ENCODE measurements at regions not wholly inside any gene's neighbourhood (a gene's known extent, or its start where the extent isn't known, plus 50 kb on each side); places are given as distances from the start of the nearest gene placed in this dataset.

DNA sequence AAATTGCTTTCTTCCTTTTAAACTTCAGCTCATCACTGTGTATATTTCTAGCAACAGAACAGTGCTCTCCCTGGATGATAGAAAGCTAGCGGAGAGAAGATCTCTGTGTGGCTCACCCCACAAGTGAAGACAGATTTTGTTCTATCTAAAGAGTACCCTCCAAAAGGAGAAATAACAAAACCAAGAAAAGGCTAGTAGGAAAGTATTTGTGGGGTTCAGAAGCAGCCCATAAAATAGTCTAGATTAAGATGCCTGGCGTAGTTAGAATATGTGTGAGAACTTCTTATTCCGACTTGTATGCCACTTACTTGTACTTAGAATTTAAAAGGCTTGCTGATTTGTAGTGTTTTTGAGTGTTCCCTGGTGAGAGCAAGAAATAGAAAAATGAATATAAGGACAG lies 214.9 kb upstream of the IL12A start:
- Histone ChIP-seq H3K9ac (ENCODE audit: low read depth in 2 of 2, low read length in 2 of 2) (no peak overlapping the region), H3K27ac (no peak overlapping the region), H3K27me3 (no peaks in the 10 kb centered on the region), H3K4me1 (no peaks in the 10 kb centered on the region), H3K36me3 (no peaks in the 10 kb centered on the region), H3K4me3 (no peak overlapping the region), H3K9me3 (no peaks in the 10 kb centered on the region)
- TF ChIP-seq, protein P1, sequence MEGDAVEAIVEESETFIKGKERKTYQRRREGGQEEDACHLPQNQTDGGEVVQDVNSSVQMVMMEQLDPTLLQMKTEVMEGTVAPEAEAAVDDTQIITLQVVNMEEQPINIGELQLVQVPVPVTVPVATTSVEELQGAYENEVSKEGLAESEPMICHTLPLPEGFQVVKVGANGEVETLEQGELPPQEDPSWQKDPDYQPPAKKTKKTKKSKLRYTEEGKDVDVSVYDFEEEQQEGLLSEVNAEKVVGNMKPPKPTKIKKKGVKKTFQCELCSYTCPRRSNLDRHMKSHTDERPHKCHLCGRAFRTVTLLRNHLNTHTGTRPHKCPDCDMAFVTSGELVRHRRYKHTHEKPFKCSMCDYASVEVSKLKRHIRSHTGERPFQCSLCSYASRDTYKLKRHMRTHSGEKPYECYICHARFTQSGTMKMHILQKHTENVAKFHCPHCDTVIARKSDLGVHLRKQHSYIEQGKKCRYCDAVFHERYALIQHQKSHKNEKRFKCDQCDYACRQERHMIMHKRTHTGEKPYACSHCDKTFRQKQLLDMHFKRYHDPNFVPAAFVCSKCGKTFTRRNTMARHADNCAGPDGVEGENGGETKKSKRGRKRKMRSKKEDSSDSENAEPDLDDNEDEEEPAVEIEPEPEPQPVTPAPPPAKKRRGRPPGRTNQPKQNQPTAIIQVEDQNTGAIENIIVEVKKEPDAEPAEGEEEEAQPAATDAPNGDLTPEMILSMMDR (IDR thresholded peaks at IDR 0.05): no peak
- intact Hi-C loops (cut with DNase I): no loop called here
- DNase-seq: no peak

DNA sequence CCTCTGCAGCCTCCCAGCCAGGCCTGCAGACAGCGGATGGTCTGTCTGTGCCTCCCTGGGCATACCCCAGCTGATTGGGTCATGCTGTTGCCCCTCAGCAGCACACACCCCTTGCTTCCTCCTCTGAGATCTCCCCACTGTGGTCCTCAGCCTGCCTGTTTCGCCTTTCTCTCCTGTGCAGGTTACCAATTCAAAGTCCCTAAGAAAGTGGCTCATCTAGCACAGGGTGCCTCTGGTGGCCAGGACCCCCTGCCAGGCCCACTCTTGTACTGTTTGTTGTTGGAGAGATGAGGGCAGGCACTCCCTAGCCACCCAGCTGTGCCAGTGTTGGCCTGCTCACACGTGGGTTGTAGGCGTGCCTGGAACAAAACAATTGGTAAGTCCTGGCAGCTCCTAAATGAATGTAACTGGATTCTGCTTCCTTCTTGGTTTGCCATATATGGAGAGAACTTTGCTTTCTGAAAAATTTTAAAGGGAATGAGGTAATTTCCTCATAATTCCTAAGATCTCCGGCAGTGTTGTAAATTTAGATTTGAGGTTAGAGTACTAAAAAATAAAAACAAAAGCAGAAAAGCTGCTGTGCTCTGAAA lies 213.2 kb upstream of the IL12A start:
- no peaks in the 10 kb centered on the region for H3K27me3 ChIP-seq
- TF ChIP-seq, protein P1 (IDR thresholded peaks at IDR 0.05): no peak
- H3K36me3 ChIP-seq: no peaks in the 10 kb centered on the region
- DNase-seq: no peak
- H3K4me3 ChIP-seq: no peak overlapping the region
- no peaks in the 10 kb centered on the region for H3K9me3 ChIP-seq
- no peaks in the 10 kb centered on the region for H3K4me1 ChIP-seq
- H3K27ac ChIP-seq: no peak overlapping the region
- H3K9ac ChIP-seq (ENCODE audit: low read depth in 2 of 2, low read length in 2 of 2): no peak overlapping the region
- intact Hi-C loops (cut with DNase I): no loop called here

DNA sequence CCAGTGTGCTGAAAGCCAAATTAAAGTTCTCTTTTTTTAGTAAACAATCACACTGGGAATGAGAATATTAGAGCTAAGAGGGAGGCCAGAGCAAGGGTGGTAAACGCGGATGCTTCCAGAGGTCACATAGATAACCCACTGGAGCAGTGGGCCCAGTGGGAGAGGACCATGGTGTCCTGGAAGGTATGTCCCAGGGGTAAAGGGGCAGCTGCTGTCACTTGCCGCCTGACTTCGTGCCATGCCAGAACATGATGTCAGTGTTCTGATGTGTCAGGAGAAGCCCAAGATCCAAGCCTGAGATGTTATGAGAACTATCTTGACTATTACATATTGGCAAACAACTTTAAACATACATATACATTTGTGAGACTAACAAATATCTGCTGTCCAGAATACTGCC lies 211.9 kb upstream of the IL12A start:
- no peak overlapping the region for H3K27ac ChIP-seq
- TF ChIP-seq, protein P1 (IDR thresholded peaks at IDR 0.05): no peak

DNA sequence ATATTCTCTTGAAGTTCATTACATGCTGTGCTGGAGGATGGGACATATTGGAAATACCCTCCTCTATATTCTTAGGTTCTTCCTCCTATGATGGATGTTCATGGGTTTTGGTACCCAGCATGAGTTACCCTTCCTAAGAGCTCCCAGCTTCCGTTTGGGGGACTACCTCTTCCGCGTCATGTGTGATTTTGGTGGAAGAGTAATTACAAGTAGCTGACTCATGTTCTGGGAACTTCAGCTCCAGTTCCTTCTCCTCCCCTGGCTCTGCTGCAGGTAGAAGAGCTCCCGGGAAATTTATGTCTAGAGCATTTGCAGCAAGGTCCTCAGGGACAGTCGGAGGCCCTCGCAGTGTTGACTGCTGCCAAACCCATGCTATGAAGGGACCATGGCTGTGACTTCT lies 208.8 kb upstream of the IL12A start:
- Histone ChIP-seq H3K9me3 (no peaks in the 10 kb centered on the region), H3K27ac (no peak overlapping the region), H3K36me3 (no peaks in the 10 kb centered on the region), H3K9ac (ENCODE audit: low read depth in 2 of 2, low read length in 2 of 2) (no peak overlapping the region), H3K4me3 (no peak overlapping the region), H3K27me3 (no peaks in the 10 kb centered on the region), H3K4me1 (no peaks in the 10 kb centered on the region)
- TF ChIP-seq, protein P1 (IDR thresholded peaks at IDR 0.05): no peak
- intact Hi-C loops (cut with DNase I): no loop called here
- DNase-seq: no peak

More for the DNA sequence above, 211.9 kb upstream of the IL12A start:
- Histone ChIP-seq H3K4me3 (no peak overlapping the region), H3K27me3 (no peaks in the 10 kb centered on the region), H3K4me1 (no peaks in the 10 kb centered on the region), H3K9ac (ENCODE audit: low read depth in 2 of 2, low read length in 2 of 2) (no peak overlapping the region), H3K36me3 (no peaks in the 10 kb centered on the region), H3K9me3 (no peaks in the 10 kb centered on the region)
- intact Hi-C loops (cut with DNase I): no loop called here
- no peak for DNase-seq

DNA sequence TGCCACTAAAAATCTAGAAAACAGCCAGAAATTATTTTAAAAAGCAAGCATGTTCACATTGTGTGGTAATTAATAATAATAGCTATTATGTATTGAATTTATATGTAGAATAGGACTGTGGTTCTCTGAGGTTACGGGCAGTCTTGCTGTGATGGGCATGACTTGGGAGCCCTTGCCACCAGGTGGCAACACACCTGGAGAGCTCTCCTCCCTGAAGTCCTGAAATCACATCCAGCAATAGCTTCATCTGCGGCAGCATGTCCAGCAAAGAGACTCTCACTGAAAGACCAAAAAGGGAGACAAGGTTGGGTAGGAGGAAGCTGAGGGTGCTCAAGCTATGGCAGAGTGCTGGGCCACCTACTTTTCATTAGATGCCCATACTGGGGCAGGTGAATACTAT lies 206.8 kb upstream of the IL12A start:
- Histone ChIP-seq H3K4me1 (no peaks in the 10 kb centered on the region), H3K9me3 (no peaks in the 10 kb centered on the region), H3K36me3 (no peaks in the 10 kb centered on the region), H3K27me3 (no peaks in the 10 kb centered on the region), H3K4me3 (no peak overlapping the region), H3K27ac (no peak overlapping the region), H3K9ac (ENCODE audit: low read depth in 2 of 2, low read length in 2 of 2) (no peak overlapping the region)
- TF ChIP-seq, protein P1 (IDR thresholded peaks at IDR 0.05): peak; percentile 26
- no peak for DNase-seq
- intact Hi-C loops (cut with DNase I): no loop called here

Measured in colonic mucosa (tissue), 4 donors.